GM12864 (cell line): ENCODE measurements at regions not wholly inside any gene's neighbourhood (a gene's known extent, or its start where the extent isn't known, plus 50 kb on each side); places are given as distances from the start of the nearest gene placed in this dataset.

ENCODE experiments used
- DNase-seq: peaks from one replicate; pipeline ENCODE4 v3.0.0-alpha.2; 2011; ENCODE audit warnings: low read depth
- H3K4me3 ChIP-seq: 2 replicates; pipeline ENCODE4 v1.5.1; 2011; ENCODE audit warnings: mild to moderate bottlenecking, low read depth, low read length, control low read depth
- CTCF ChIP-seq: IDR thresholded peaks from 2 replicates; pipeline ENCODE4 v1.5.1; 2011; ENCODE audit warnings: low read depth, mild to moderate bottlenecking, moderate library complexity, low read length, control low read depth, inconsistent platforms; ENCODE audit errors: missing control alignments

GRCh38 chr2:13806539-13806938 lies 826.0 kb upstream of the LRATD1 start:
- no peak for DNase-seq
- no peak overlapping the region for H3K4me3 ChIP-seq
- TF ChIP-seq CTCF: no peak

GRCh38 chr2:13813236-13813635 lies 819.3 kb upstream of the LRATD1 start:
- H3K4me3 ChIP-seq: no peak overlapping the region
- no peak for TF ChIP-seq CTCF
- DNase-seq: no peak

- no peak for TF ChIP-seq CTCF
- DNase-seq: no peak
- H3K4me3 ChIP-seq: no peak overlapping the region
Observed at GRCh38 chr2:13818002-13818401, 814.5 kb upstream of the LRATD1 start.

- TF ChIP-seq CTCF: no peak
- no peak for DNase-seq
- H3K4me3 ChIP-seq: no peak overlapping the region
Observed at GRCh38 chr2:13819896-13820295, 812.6 kb upstream of the LRATD1 start.

GRCh38 chr2:13821255-13821880 lies 811.1 kb upstream of the LRATD1 start:
- DNase-seq: no peak
- TF ChIP-seq CTCF: no peak
- no peak overlapping the region for H3K4me3 ChIP-seq

GRCh38 chr2:13822365-13822764 lies 810.2 kb upstream of the LRATD1 start:
- no peak overlapping the region for H3K4me3 ChIP-seq
- no peak for TF ChIP-seq CTCF
- DNase-seq: no peak

GRCh38 chr2:13826314-13826853 lies 806.1 kb upstream of the LRATD1 start:
- TF ChIP-seq CTCF: no peak
- no peak for DNase-seq
- no peak overlapping the region for H3K4me3 ChIP-seq
